CD14-positive monocyte (primary cell): ENCODE measurements at regions not wholly inside any gene's neighbourhood (a gene's known extent, or its start where the extent isn't known, plus 50 kb on each side); places are given as distances from the start of the nearest gene placed in this dataset.

ENCODE experiments used
- DNase-seq, 3 donors: peaks; one replicate each; pipeline ENCODE4 v3.0.0-alpha.2; 2011 to 2022
- H2AFZ ChIP-seq: 2 replicates; pipeline ENCODE4 v1.6.0; 2012; ENCODE audit warnings: mild to moderate bottlenecking, low read depth, low read length, inconsistent platforms; ENCODE audit not compliant: insufficient read depth, poor library complexity, severe bottlenecking
- H3K27ac ChIP-seq, 2 donors: 1 replicate in 1 of 2; 2 replicates in 1 of 2; pipeline ENCODE4 v1.5.1; 2012 to 2013; ENCODE audit warnings: low read length in 2 of 2, control low read depth in 1 of 2, inconsistent platforms in 1 of 2, low read depth in 1 of 2, mild to moderate bottlenecking in 1 of 2
- H3K27me3 ChIP-seq, 2 donors: one replicate each; pipeline versions ENCODE4 v1.6.0 to v1.6.1; 2011 to 2013; ENCODE audit warnings: low read length in 2 of 2; ENCODE audit not compliant: control insufficient read depth in 2 of 2, insufficient read depth in 2 of 2
- H3K36me3 ChIP-seq, 2 donors: replicated peaks in 1 of 2; 1 replicate in 1 of 2; 2 replicates in 1 of 2; pipeline versions ENCODE4 v1.5.1 to v1.6.1; 2012 to 2013; ENCODE audit warnings: low read length in 2 of 2, control low read depth in 1 of 2, inconsistent platforms in 1 of 2, mild to moderate bottlenecking in 1 of 2; ENCODE audit not compliant: insufficient read depth in 2 of 2, control insufficient read depth in 1 of 2
- H3K4me1 ChIP-seq, 2 donors: 1 replicate in 1 of 2; 2 replicates in 1 of 2; pipeline versions ENCODE4 v1.5.1 to v1.6.1; 2012 to 2013; ENCODE audit warnings: low read length in 2 of 2, control low read depth in 1 of 2, inconsistent platforms in 1 of 2, mild to moderate bottlenecking in 1 of 2, moderate library complexity in 1 of 2; ENCODE audit not compliant: insufficient read depth in 2 of 2, control insufficient read depth in 1 of 2
- H3K4me2 ChIP-seq: replicated peaks from 2 replicates; pipeline ENCODE3; 2012; ENCODE audit warnings: low read length, moderate library complexity, mild to moderate bottlenecking; ENCODE audit not compliant: poor library complexity, severe bottlenecking; ENCODE audit errors: extremely low read depth
- H3K4me3 ChIP-seq, 3 experiments: fragments of 200-600 bp in 1 of 3; sonication (generic) in 1 of 3; replicated peaks in 1 of 3; 1 replicate in 2 of 3; 2 replicates in 1 of 3; pipeline ENCODE4 v1.5.1; 2011 to 2013; ENCODE audit warnings: low read length in 3 of 3, mild to moderate bottlenecking in 3 of 3, control low read depth in 2 of 3, low read depth in 2 of 3, inconsistent platforms in 1 of 3, moderate library complexity in 1 of 3
- H3K79me2 ChIP-seq: 2 replicates; pipeline ENCODE4 v1.6.0; 2012; ENCODE audit warnings: mild to moderate bottlenecking, control low read depth, inconsistent platforms, low read length, moderate library complexity; ENCODE audit not compliant: insufficient read depth
- H3K9ac ChIP-seq: 2 replicates; pipeline ENCODE4 v1.6.0; 2017; ENCODE audit warnings: low read length, mild to moderate bottlenecking; ENCODE audit not compliant: insufficient read depth, poor library complexity, severe bottlenecking
- H3K9me3 ChIP-seq, 2 donors: replicated peaks in 1 of 2; 1 replicate in 1 of 2; 2 replicates in 1 of 2; pipeline versions ENCODE4 v1.5.1 to v1.6.1; 2012 to 2013; ENCODE audit warnings: low read length in 2 of 2, control low read depth in 1 of 2; ENCODE audit not compliant: control insufficient read depth in 1 of 2, insufficient read depth in 1 of 2
- H4K20me1 ChIP-seq: 2 replicates; pipeline ENCODE4 v1.6.0; 2012; ENCODE audit warnings: mild to moderate bottlenecking, low read length, control low read depth, moderate library complexity; ENCODE audit not compliant: insufficient read depth
- H3K27ac Mint-ChIP-seq, 7 donors: one replicate each; pipeline ENCODE4 v1.8.0; 2020; ENCODE audit warnings: mild to moderate bottlenecking in 7 of 7, mixed read lengths in 7 of 7, moderate library complexity in 6 of 7, inconsistent platforms in 2 of 7
- H3K27me3 Mint-ChIP-seq, 3 donors: one replicate each; pipeline ENCODE4 v1.8.0; 2021 to 2022; ENCODE audit warnings: low read depth in 3 of 3, mild to moderate bottlenecking in 3 of 3, mixed read lengths in 3 of 3, moderate library complexity in 3 of 3, inconsistent platforms in 1 of 3
- H3K36me3 Mint-ChIP-seq, 2 donors: one replicate each; pipeline ENCODE4 v1.8.0; 2020; ENCODE audit warnings: mixed read lengths in 2 of 2, inconsistent platforms in 1 of 2, mild to moderate bottlenecking in 1 of 2
- H3K4me1 Mint-ChIP-seq: one replicate; pipeline ENCODE4 v1.8.0; 2020; ENCODE audit warnings: mild to moderate bottlenecking, mixed read lengths
- H3K4me3 Mint-ChIP-seq, 2 donors: one replicate each; pipeline ENCODE4 v1.8.0; 2020; ENCODE audit warnings: mild to moderate bottlenecking in 2 of 2, mixed read lengths in 2 of 2, moderate library complexity in 1 of 2
- H3K9me3 Mint-ChIP-seq, 7 donors: one replicate each; pipeline ENCODE4 v1.8.0; 2020 to 2022; ENCODE audit warnings: mixed read lengths in 7 of 7, mild to moderate bottlenecking in 6 of 7, moderate library complexity in 6 of 7, inconsistent platforms in 2 of 7
- CTCF ChIP-seq: fragments of 200-600 bp; IDR thresholded peaks from one replicate; pipeline ENCODE4 v1.8.0; 2022; ENCODE audit warnings: antibody characterized with exemption, mild to moderate bottlenecking
- WGBS: methylation state at CpG from one replicate; pipeline ENCODE4 v1.1.5; 2013; ENCODE audit warnings: missing lambda C conversion rate; ENCODE audit not compliant: insufficient coverage; 5-methylcytosine and 5-hydroxymethylcytosine counted together
- intact Hi-C, 2 donors: fragments of 100-400 bp; cut with micrococcal nuclease; formaldehyde crosslinking; loops; one replicate each; pipeline versions ENCODE4 v1.15.0 to v1.15.1; 2023

GRCh38 chr12:125954362-125954761 lies 889.1 kb downstream of the AACS start:
- H2AFZ ChIP-seq: no peak overlapping the region
- no peak overlapping the region for H3K27ac ChIP-seq
- no peaks in the 10 kb centered on the region for H4K20me1 ChIP-seq
- no peak overlapping the region for H3K9ac ChIP-seq
- H3K36me3 ChIP-seq: no peaks in the 10 kb centered on the region
- no peak for TF ChIP-seq CTCF
- H3K4me3 Mint-ChIP-seq: no peak overlapping the region
- no peaks in the 10 kb centered on the region for H3K27me3 ChIP-seq
- peaks cover 2 to 13% (median 8%) of the 10 kb centered on the region in 7 donors for H3K9me3 Mint-ChIP-seq
- no peak overlapping the region for H3K27ac Mint-ChIP-seq
- intact Hi-C loops: no loop called here
- no peaks in the 10 kb centered on the region for H3K4me1 ChIP-seq
- H3K79me2 ChIP-seq: no peaks in the 10 kb centered on the region
- H3K36me3 Mint-ChIP-seq: no peaks in the 10 kb centered on the region
- no peaks in the 10 kb centered on the region for H3K4me1 Mint-ChIP-seq
- peaks cover 0 to 6% of the 10 kb centered on the region in 2 donors for H3K9me3 ChIP-seq
- H3K27me3 Mint-ChIP-seq: no peaks in the 10 kb centered on the region
- DNase-seq: no peak
- 81% methylated on average over 3 of the region's 4 CpGs for WGBS
- no peak overlapping the region for H3K4me3 ChIP-seq
- no peak overlapping the region for H3K4me2 ChIP-seq

GRCh38 chr12:125956186-125956585 lies 891.0 kb downstream of the AACS start:
- no peaks in the 10 kb centered on the region for H3K36me3 Mint-ChIP-seq
- Histone ChIP-seq H3K27ac (no peak overlapping the region), H3K9me3 (peaks cover 5 to 11% of the 10 kb centered on the region in 2 donors), H3K4me1 (no peaks in the 10 kb centered on the region), H2AFZ (no peak overlapping the region), H3K4me2 (no peak overlapping the region), H3K9ac (no peak overlapping the region), H3K36me3 (no peaks in the 10 kb centered on the region), H3K27me3 (no peaks in the 10 kb centered on the region), H4K20me1 (no peaks in the 10 kb centered on the region), H3K79me2 (no peaks in the 10 kb centered on the region), H3K4me3 (no peak overlapping the region)
- H3K4me3 Mint-ChIP-seq: no peak overlapping the region
- intact Hi-C loops: no loop called here
- no peaks in the 10 kb centered on the region for H3K4me1 Mint-ChIP-seq
- H3K27ac Mint-ChIP-seq: no peak overlapping the region
- no peaks in the 10 kb centered on the region for H3K27me3 Mint-ChIP-seq
- no peak for DNase-seq
- peaks cover 2 to 10% (median 8%) of the 10 kb centered on the region in 7 donors for H3K9me3 Mint-ChIP-seq
- TF ChIP-seq CTCF: no peak
- 80% methylated on average over 2 of the region's 7 CpGs for WGBS
